ENCODE measurements at regions not wholly inside any gene's neighbourhood (a gene's known extent, or its start where the extent isn't known, plus 50 kb on each side); places are given as distances from the start of the nearest gene placed in this dataset.

DNA sequence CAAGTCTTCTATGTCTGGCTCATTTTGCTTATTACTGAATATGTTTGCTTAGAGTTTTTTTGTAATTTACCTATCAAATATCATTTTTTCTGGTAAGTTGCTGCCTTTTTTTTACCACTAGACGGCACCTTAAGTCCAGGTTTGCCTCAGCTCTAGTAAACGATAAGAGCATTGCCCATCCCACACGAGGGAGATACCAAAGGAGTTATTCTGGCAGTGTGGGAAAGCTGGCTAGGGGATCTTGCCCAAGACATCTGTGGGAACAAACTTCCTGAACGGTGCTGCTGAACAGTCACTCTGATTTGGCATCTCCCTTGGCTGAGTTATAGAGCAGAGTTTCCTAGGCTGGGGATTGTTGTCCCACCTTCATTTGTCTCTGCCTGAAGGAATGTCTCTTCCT lies 306.4 kb downstream of the COL12A1 start:
- H3K9me2 ChIP-seq (replicated peaks; ENCODE audit: control insufficient read depth, low read length) = no peaks in the 10 kb centered on the region
- H3K4me1 ChIP-seq (ENCODE audit: control insufficient read depth, low read length) = no peaks in the 10 kb centered on the region
- no peak overlapping the region for H3K27ac ChIP-seq (ENCODE audit: low read depth, low read length)
- no peak overlapping the region for H3K4me3 ChIP-seq (ENCODE audit: low read length)
- no peaks in the 10 kb centered on the region for H3K9me3 ChIP-seq (ENCODE audit: control insufficient read depth, insufficient read depth, low read length)
- H3K79me2 ChIP-seq (ENCODE audit: control insufficient read depth, low read length) = no peaks in the 10 kb centered on the region
- H3K4me2 ChIP-seq (ENCODE audit: low read length) = no peak overlapping the region
- TF ChIP-seq, protein P1, sequence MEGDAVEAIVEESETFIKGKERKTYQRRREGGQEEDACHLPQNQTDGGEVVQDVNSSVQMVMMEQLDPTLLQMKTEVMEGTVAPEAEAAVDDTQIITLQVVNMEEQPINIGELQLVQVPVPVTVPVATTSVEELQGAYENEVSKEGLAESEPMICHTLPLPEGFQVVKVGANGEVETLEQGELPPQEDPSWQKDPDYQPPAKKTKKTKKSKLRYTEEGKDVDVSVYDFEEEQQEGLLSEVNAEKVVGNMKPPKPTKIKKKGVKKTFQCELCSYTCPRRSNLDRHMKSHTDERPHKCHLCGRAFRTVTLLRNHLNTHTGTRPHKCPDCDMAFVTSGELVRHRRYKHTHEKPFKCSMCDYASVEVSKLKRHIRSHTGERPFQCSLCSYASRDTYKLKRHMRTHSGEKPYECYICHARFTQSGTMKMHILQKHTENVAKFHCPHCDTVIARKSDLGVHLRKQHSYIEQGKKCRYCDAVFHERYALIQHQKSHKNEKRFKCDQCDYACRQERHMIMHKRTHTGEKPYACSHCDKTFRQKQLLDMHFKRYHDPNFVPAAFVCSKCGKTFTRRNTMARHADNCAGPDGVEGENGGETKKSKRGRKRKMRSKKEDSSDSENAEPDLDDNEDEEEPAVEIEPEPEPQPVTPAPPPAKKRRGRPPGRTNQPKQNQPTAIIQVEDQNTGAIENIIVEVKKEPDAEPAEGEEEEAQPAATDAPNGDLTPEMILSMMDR (IDR thresholded peaks at IDR 0.05; ENCODE audit: low read depth, low read length, poor library complexity, severe bottlenecking) = no peak
- no peak for TF ChIP-seq EZH2phosphoT487 (IDR thresholded peaks at IDR 0.05; ENCODE audit: borderline replicate concordance, low read length)
- no peaks in the 10 kb centered on the region for H3F3A ChIP-seq (ENCODE audit: control insufficient read depth, insufficient read depth)
- no peaks in the 10 kb centered on the region for H3K27me3 ChIP-seq (ENCODE audit: control insufficient read depth, low read length)
- H4K20me1 ChIP-seq (ENCODE audit: control insufficient read depth, insufficient read depth, low read depth, low read length) = no peaks in the 10 kb centered on the region
- H3K36me3 ChIP-seq (ENCODE audit: control insufficient read depth, low read length) = no peaks in the 10 kb centered on the region

DNA sequence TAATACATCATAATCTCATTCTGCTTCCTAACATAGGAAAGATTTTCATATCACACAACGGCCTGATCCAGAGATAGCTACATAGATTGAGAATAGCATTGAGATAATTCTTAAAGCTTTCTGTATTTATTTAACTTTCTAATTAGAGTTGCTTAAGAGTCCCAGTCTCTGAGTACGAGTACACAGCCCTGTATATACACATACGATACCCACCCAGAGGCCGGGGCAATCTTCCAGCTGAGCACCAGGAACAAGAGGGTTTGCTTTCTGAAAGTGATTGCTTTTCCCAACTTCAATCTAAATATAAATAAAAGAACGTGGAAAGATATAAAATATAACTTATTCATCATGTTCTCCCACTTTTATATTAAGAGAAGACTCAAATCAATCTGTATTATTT lies 313.8 kb downstream of the COL12A1 start:
- H3K79me2 ChIP-seq (ENCODE audit: control insufficient read depth, low read length) = no peaks in the 10 kb centered on the region
- no peaks in the 10 kb centered on the region for H4K20me1 ChIP-seq (ENCODE audit: control insufficient read depth, insufficient read depth, low read depth, low read length)
- H3F3A ChIP-seq (ENCODE audit: control insufficient read depth, insufficient read depth) = no peaks in the 10 kb centered on the region
- no peaks in the 10 kb centered on the region for H3K4me1 ChIP-seq (ENCODE audit: control insufficient read depth, low read length)
- no peak overlapping the region for H3K4me3 ChIP-seq (ENCODE audit: low read length)
- H3K27me3 ChIP-seq (ENCODE audit: control insufficient read depth, low read length) = no peaks in the 10 kb centered on the region
- no peaks in the 10 kb centered on the region for H3K9me2 ChIP-seq (replicated peaks; ENCODE audit: control insufficient read depth, low read length)
- H3K9me3 ChIP-seq (ENCODE audit: control insufficient read depth, insufficient read depth, low read length) = no peaks in the 10 kb centered on the region
- H3K27ac ChIP-seq (ENCODE audit: low read depth, low read length) = no peak overlapping the region
- H3K36me3 ChIP-seq (ENCODE audit: control insufficient read depth, low read length) = no peaks in the 10 kb centered on the region
- TF ChIP-seq EZH2phosphoT487 (IDR thresholded peaks at IDR 0.05; ENCODE audit: borderline replicate concordance, low read length) = no peak
- TF ChIP-seq, protein P1 (IDR thresholded peaks at IDR 0.05; ENCODE audit: low read depth, low read length, poor library complexity, severe bottlenecking) = no peak
- no peak overlapping the region for H3K4me2 ChIP-seq (ENCODE audit: low read length)

DNA sequence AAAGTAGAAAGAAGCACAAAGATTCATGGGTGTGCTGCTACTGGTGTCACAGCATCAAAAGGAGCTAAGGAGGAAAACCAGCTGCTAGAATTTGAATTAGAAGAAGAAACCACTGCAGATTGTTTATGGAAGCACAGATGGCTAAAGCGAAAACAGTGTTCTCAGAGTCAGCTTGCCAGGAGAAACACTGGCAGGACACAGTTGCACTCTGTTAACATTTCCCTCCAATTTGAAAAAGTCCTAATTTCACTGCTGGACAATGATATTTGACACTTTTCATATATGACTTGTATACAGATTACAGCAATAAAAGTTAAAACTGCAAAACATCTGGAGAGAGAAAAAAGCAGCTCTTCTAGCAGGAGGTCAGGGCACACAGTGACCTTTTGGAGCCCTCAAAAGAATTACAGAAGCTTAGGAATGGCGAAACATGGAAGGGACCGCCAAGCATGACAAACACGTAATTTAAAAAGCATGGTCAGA lies 314.5 kb downstream of the COL12A1 start:
- no peaks in the 10 kb centered on the region for H3K79me2 ChIP-seq (ENCODE audit: control insufficient read depth, low read length)
- H3K9me3 ChIP-seq (ENCODE audit: control insufficient read depth, insufficient read depth, low read length) = no peaks in the 10 kb centered on the region
- H4K20me1 ChIP-seq (ENCODE audit: control insufficient read depth, insufficient read depth, low read depth, low read length) = no peaks in the 10 kb centered on the region
- no peaks in the 10 kb centered on the region for H3K9me2 ChIP-seq (replicated peaks; ENCODE audit: control insufficient read depth, low read length)
- no peaks in the 10 kb centered on the region for H3F3A ChIP-seq (ENCODE audit: control insufficient read depth, insufficient read depth)
- H3K27ac ChIP-seq (ENCODE audit: low read depth, low read length) = no peak overlapping the region
- no peaks in the 10 kb centered on the region for H3K36me3 ChIP-seq (ENCODE audit: control insufficient read depth, low read length)
- H3K27me3 ChIP-seq (ENCODE audit: control insufficient read depth, low read length) = no peaks in the 10 kb centered on the region
- no peak for TF ChIP-seq EZH2phosphoT487 (IDR thresholded peaks at IDR 0.05; ENCODE audit: borderline replicate concordance, low read length)
- TF ChIP-seq, protein P1 (IDR thresholded peaks at IDR 0.05; ENCODE audit: low read depth, low read length, poor library complexity, severe bottlenecking) = no peak
- H3K4me3 ChIP-seq (ENCODE audit: low read length) = no peak overlapping the region
- no peaks in the 10 kb centered on the region for H3K4me1 ChIP-seq (ENCODE audit: control insufficient read depth, low read length)
- no peak overlapping the region for H3K4me2 ChIP-seq (ENCODE audit: low read length)
